ENCODE measurements at regions not wholly inside any gene's neighbourhood (a gene's known extent, or its start where the extent isn't known, plus 50 kb on each side); places are given as distances from the start of the nearest gene placed in this dataset.

GRCh38 chr2:5235701-5236100 is 456.5 kb upstream of the SOX11 start:
- Histone ChIP-seq H3K36me3 (replicated peaks; ENCODE audit: control insufficient read depth, insufficient read depth, low read length) (no peaks in the 10 kb centered on the region), H3K4me3 (ENCODE audit: insufficient read depth, low read depth, low read length) (no peak overlapping the region), H3K27me3 (ENCODE audit: control insufficient read depth, insufficient read depth, low read length) (no peaks in the 10 kb centered on the region)
- no peak for DNase-seq

GRCh38 chr2:5236249-5236648 is 455.9 kb upstream of the SOX11 start:
- Histone ChIP-seq H3K36me3 (replicated peaks; ENCODE audit: control insufficient read depth, insufficient read depth, low read length) (no peaks in the 10 kb centered on the region), H3K4me3 (ENCODE audit: insufficient read depth, low read depth, low read length) (no peak overlapping the region), H3K27me3 (ENCODE audit: control insufficient read depth, insufficient read depth, low read length) (no peaks in the 10 kb centered on the region)
- peak; percentile 14 for DNase-seq

- H3K27me3 ChIP-seq (ENCODE audit: control insufficient read depth, insufficient read depth, low read length) = no peaks in the 10 kb centered on the region
- no peaks in the 10 kb centered on the region for H3K36me3 ChIP-seq (replicated peaks; ENCODE audit: control insufficient read depth, insufficient read depth, low read length)
- no peak for DNase-seq
- no peak overlapping the region for H3K4me3 ChIP-seq (ENCODE audit: insufficient read depth, low read depth, low read length)
Observed at GRCh38 chr2:5242751-5243150, 449.4 kb upstream of the SOX11 start.

- no peak overlapping the region for H3K4me3 ChIP-seq (ENCODE audit: insufficient read depth, low read depth, low read length)
- DNase-seq = peak; percentile 10
- no peaks in the 10 kb centered on the region for H3K27me3 ChIP-seq (ENCODE audit: control insufficient read depth, insufficient read depth, low read length)
- no peaks in the 10 kb centered on the region for H3K36me3 ChIP-seq (replicated peaks; ENCODE audit: control insufficient read depth, insufficient read depth, low read length)
Observed at GRCh38 chr2:5250482-5250881, 441.7 kb upstream of the SOX11 start.

- Histone ChIP-seq H3K4me3 (ENCODE audit: insufficient read depth, low read depth, low read length) (no peak overlapping the region), H3K36me3 (replicated peaks; ENCODE audit: control insufficient read depth, insufficient read depth, low read length) (no peaks in the 10 kb centered on the region)
- no peak for DNase-seq
Observed at GRCh38 chr2:5253263-5253662, 438.9 kb upstream of the SOX11 start.

GRCh38 chr2:5254791-5255332 is 437.3 kb upstream of the SOX11 start:
- Histone ChIP-seq H3K27me3 (ENCODE audit: control insufficient read depth, insufficient read depth, low read length) (no peaks in the 10 kb centered on the region), H3K36me3 (replicated peaks; ENCODE audit: control insufficient read depth, insufficient read depth, low read length) (no peaks in the 10 kb centered on the region), H3K4me3 (ENCODE audit: insufficient read depth, low read depth, low read length) (no peak overlapping the region)
- DNase-seq = no peak

More at GRCh38 chr2:5253263-5253662, 438.9 kb upstream of the SOX11 start:
- no peaks in the 10 kb centered on the region for H3K27me3 ChIP-seq (ENCODE audit: control insufficient read depth, insufficient read depth, low read length)

GRCh38 chr2:5263291-5263690 is 428.9 kb upstream of the SOX11 start:
- H3K36me3 ChIP-seq (replicated peaks; ENCODE audit: control insufficient read depth, insufficient read depth, low read length) = no peaks in the 10 kb centered on the region
- no peak for DNase-seq

GRCh38 chr2:5264361-5264760 is 427.8 kb upstream of the SOX11 start:
- no peak for DNase-seq
- no peaks in the 10 kb centered on the region for H3K27me3 ChIP-seq (ENCODE audit: control insufficient read depth, insufficient read depth, low read length)
- no peaks in the 10 kb centered on the region for H3K36me3 ChIP-seq (replicated peaks; ENCODE audit: control insufficient read depth, insufficient read depth, low read length)
- no peak overlapping the region for H3K4me3 ChIP-seq (ENCODE audit: insufficient read depth, low read depth, low read length)

More at GRCh38 chr2:5263291-5263690, 428.9 kb upstream of the SOX11 start:
- no peak overlapping the region for H3K4me3 ChIP-seq (ENCODE audit: insufficient read depth, low read depth, low read length)
- H3K27me3 ChIP-seq (ENCODE audit: control insufficient read depth, insufficient read depth, low read length) = no peaks in the 10 kb centered on the region

GRCh38 chr2:5285061-5285460 is 407.1 kb upstream of the SOX11 start:
- Histone ChIP-seq H3K36me3 (replicated peaks; ENCODE audit: control insufficient read depth, insufficient read depth, low read length) (no peaks in the 10 kb centered on the region), H3K27me3 (ENCODE audit: control insufficient read depth, insufficient read depth, low read length) (no peaks in the 10 kb centered on the region), H3K4me3 (ENCODE audit: insufficient read depth, low read depth, low read length) (no peak overlapping the region)
- no peak for DNase-seq

- H3K36me3 ChIP-seq (replicated peaks; ENCODE audit: control insufficient read depth, insufficient read depth, low read length) = no peaks in the 10 kb centered on the region
- DNase-seq = no peak
- no peak overlapping the region for H3K4me3 ChIP-seq (ENCODE audit: insufficient read depth, low read depth, low read length)
- no peaks in the 10 kb centered on the region for H3K27me3 ChIP-seq (ENCODE audit: control insufficient read depth, insufficient read depth, low read length)
Observed at GRCh38 chr2:5285872-5286769, 406.1 kb upstream of the SOX11 start.

GRCh38 chr2:5287558-5288334 is 404.4 kb upstream of the SOX11 start:
- DNase-seq = no peak
- H3K4me3 ChIP-seq (ENCODE audit: insufficient read depth, low read depth, low read length) = no peak overlapping the region
- H3K27me3 ChIP-seq (ENCODE audit: control insufficient read depth, insufficient read depth, low read length) = no peaks in the 10 kb centered on the region
- no peaks in the 10 kb centered on the region for H3K36me3 ChIP-seq (replicated peaks; ENCODE audit: control insufficient read depth, insufficient read depth, low read length)

GRCh38 chr2:5290900-5291546 is 401.2 kb upstream of the SOX11 start:
- H3K27me3 ChIP-seq (ENCODE audit: control insufficient read depth, insufficient read depth, low read length) = no peaks in the 10 kb centered on the region
- no peak for DNase-seq
- no peaks in the 10 kb centered on the region for H3K36me3 ChIP-seq (replicated peaks; ENCODE audit: control insufficient read depth, insufficient read depth, low read length)
- no peak overlapping the region for H3K4me3 ChIP-seq (ENCODE audit: insufficient read depth, low read depth, low read length)

- no peak for DNase-seq
- Histone ChIP-seq H3K27me3 (ENCODE audit: control insufficient read depth, insufficient read depth, low read length) (no peaks in the 10 kb centered on the region), H3K36me3 (replicated peaks; ENCODE audit: control insufficient read depth, insufficient read depth, low read length) (no peaks in the 10 kb centered on the region), H3K4me3 (ENCODE audit: insufficient read depth, low read depth, low read length) (no peak overlapping the region)
Observed at GRCh38 chr2:5304640-5305039, 387.5 kb upstream of the SOX11 start.

GRCh38 chr2:5315041-5315440 is 377.1 kb upstream of the SOX11 start:
- no peak for DNase-seq
- no peaks in the 10 kb centered on the region for H3K36me3 ChIP-seq (replicated peaks; ENCODE audit: control insufficient read depth, insufficient read depth, low read length)
- no peaks in the 10 kb centered on the region for H3K27me3 ChIP-seq (ENCODE audit: control insufficient read depth, insufficient read depth, low read length)
- H3K4me3 ChIP-seq (ENCODE audit: insufficient read depth, low read depth, low read length) = no peak overlapping the region
